ENCODE measurements at regions not wholly inside any gene's neighbourhood (a gene's known extent, or its start where the extent isn't known, plus 50 kb on each side); places are given as distances from the start of the nearest gene placed in this dataset.

- no peaks in the 10 kb centered on the region for H3K36me3 ChIP-seq (ENCODE audit: control insufficient read depth in 2 of 2, insufficient read depth in 2 of 2, low read length in 1 of 2)
- 86 to 92% methylated on average over 2 of the region's 2 CpGs for WGBS, 2 donors
- no peak overlapping the region for H3K4me3 ChIP-seq (ENCODE audit: low read depth in 1 of 2, low read length in 2 of 2)
- H3K27ac ChIP-seq (ENCODE audit: low read depth in 2 of 2, low read length in 1 of 2): no peak overlapping the region
- H3K4me1 ChIP-seq (ENCODE audit: control insufficient read depth in 2 of 2, insufficient read depth in 2 of 2, low read length in 1 of 2): peaks cover 2 to 7% of the 10 kb centered on the region in 2 donors
- H3K9me3 ChIP-seq (ENCODE audit: control insufficient read depth in 2 of 2, insufficient read depth in 1 of 2, low read depth in 1 of 2, low read length in 1 of 2): no peaks in the 10 kb centered on the region
- H3K27me3 ChIP-seq (ENCODE audit: control insufficient read depth in 1 of 2, insufficient read depth in 2 of 2, low read length in 2 of 2): no peaks in the 10 kb centered on the region
Measured at GRCh38 chr5:124665035-124665434, 81.4 kb downstream of the ZNF608 start.

GRCh38 chr5:124664287-124664686, 82.2 kb downstream of the ZNF608 start:
- H3K4me1 ChIP-seq (ENCODE audit: control insufficient read depth in 2 of 2, insufficient read depth in 2 of 2, low read length in 1 of 2): peaks cover 2 to 7% of the 10 kb centered on the region in 2 donors
- H3K9me3 ChIP-seq (ENCODE audit: control insufficient read depth in 2 of 2, insufficient read depth in 1 of 2, low read depth in 1 of 2, low read length in 1 of 2): no peaks in the 10 kb centered on the region
- 67 to 78% methylated on average over 1 of the region's 1 CpG for WGBS, 2 donors
- no peak overlapping the region for H3K27ac ChIP-seq (ENCODE audit: low read depth in 2 of 2, low read length in 1 of 2)
- no peaks in the 10 kb centered on the region for H3K36me3 ChIP-seq (ENCODE audit: control insufficient read depth in 2 of 2, insufficient read depth in 2 of 2, low read length in 1 of 2)
- H3K27me3 ChIP-seq (ENCODE audit: control insufficient read depth in 1 of 2, insufficient read depth in 2 of 2, low read length in 2 of 2): no peaks in the 10 kb centered on the region
- no peak overlapping the region for H3K4me3 ChIP-seq (ENCODE audit: low read depth in 1 of 2, low read length in 2 of 2)

GRCh38 chr5:124663101-124663506, 83.3 kb downstream of the ZNF608 start:
- Histone ChIP-seq H3K27me3 (ENCODE audit: control insufficient read depth in 1 of 2, insufficient read depth in 2 of 2, low read length in 2 of 2) (no peaks in the 10 kb centered on the region), H3K36me3 (ENCODE audit: control insufficient read depth in 2 of 2, insufficient read depth in 2 of 2, low read length in 1 of 2) (no peaks in the 10 kb centered on the region), H3K4me1 (ENCODE audit: control insufficient read depth in 2 of 2, insufficient read depth in 2 of 2, low read length in 1 of 2) (peaks cover 2 to 7% of the 10 kb centered on the region in 2 donors), H3K4me3 (ENCODE audit: low read depth in 1 of 2, low read length in 2 of 2) (no peak overlapping the region), H3K9me3 (ENCODE audit: control insufficient read depth in 2 of 2, insufficient read depth in 1 of 2, low read depth in 1 of 2, low read length in 1 of 2) (no peaks in the 10 kb centered on the region), H3K27ac (ENCODE audit: low read depth in 2 of 2, low read length in 1 of 2) (no peak overlapping the region)
- 75 to 79% methylated on average over 5 of the region's 5 CpGs for WGBS, 2 donors

- WGBS, 2 donors: 34 to 40% methylated on average over 9 of the region's 9 CpGs
- Histone ChIP-seq H3K27ac (ENCODE audit: low read depth in 2 of 2, low read length in 1 of 2) (peak overlapping the region in 1 of 2 donors; percentile 27), H3K9me3 (ENCODE audit: control insufficient read depth in 2 of 2, insufficient read depth in 1 of 2, low read depth in 1 of 2, low read length in 1 of 2) (no peaks in the 10 kb centered on the region), H3K36me3 (ENCODE audit: control insufficient read depth in 2 of 2, insufficient read depth in 2 of 2, low read length in 1 of 2) (no peaks in the 10 kb centered on the region), H3K4me3 (ENCODE audit: low read depth in 1 of 2, low read length in 2 of 2) (no peak overlapping the region), H3K4me1 (ENCODE audit: control insufficient read depth in 2 of 2, insufficient read depth in 2 of 2, low read length in 1 of 2) (peaks cover 2 to 9% of the 10 kb centered on the region in 2 donors), H3K27me3 (ENCODE audit: control insufficient read depth in 1 of 2, insufficient read depth in 2 of 2, low read length in 2 of 2) (no peaks in the 10 kb centered on the region)
Measured at GRCh38 chr5:124662181-124662781, 84.2 kb downstream of the ZNF608 start.

- no peak overlapping the region for H3K27ac ChIP-seq (ENCODE audit: low read depth in 2 of 2, low read length in 1 of 2)
Measured at GRCh38 chr5:124661317-124662141, 84.9 kb downstream of the ZNF608 start.

GRCh38 chr5:124660229-124661093, 86.0 kb downstream of the ZNF608 start:
- Histone ChIP-seq H3K27ac (ENCODE audit: low read depth in 2 of 2, low read length in 1 of 2) (peak overlapping the region in 1 of 2 donors; percentile 3), H3K4me1 (ENCODE audit: control insufficient read depth in 2 of 2, insufficient read depth in 2 of 2, low read length in 1 of 2) (peaks cover 2 to 9% of the 10 kb centered on the region in 2 donors), H3K4me3 (ENCODE audit: low read depth in 1 of 2, low read length in 2 of 2) (no peak overlapping the region), H3K36me3 (ENCODE audit: control insufficient read depth in 2 of 2, insufficient read depth in 2 of 2, low read length in 1 of 2) (no peaks in the 10 kb centered on the region), H3K27me3 (ENCODE audit: control insufficient read depth in 1 of 2, insufficient read depth in 2 of 2, low read length in 2 of 2) (no peaks in the 10 kb centered on the region), H3K9me3 (ENCODE audit: control insufficient read depth in 2 of 2, insufficient read depth in 1 of 2, low read depth in 1 of 2, low read length in 1 of 2) (no peaks in the 10 kb centered on the region)
- WGBS, 2 donors: 60 to 78% methylated on average over 6 of the region's 6 CpGs

More at GRCh38 chr5:124661317-124662141, 84.9 kb downstream of the ZNF608 start:
- Histone ChIP-seq H3K36me3 (ENCODE audit: control insufficient read depth in 2 of 2, insufficient read depth in 2 of 2, low read length in 1 of 2) (no peaks in the 10 kb centered on the region), H3K4me3 (ENCODE audit: low read depth in 1 of 2, low read length in 2 of 2) (no peak overlapping the region), H3K4me1 (ENCODE audit: control insufficient read depth in 2 of 2, insufficient read depth in 2 of 2, low read length in 1 of 2) (peaks cover 2 to 9% of the 10 kb centered on the region in 2 donors), H3K9me3 (ENCODE audit: control insufficient read depth in 2 of 2, insufficient read depth in 1 of 2, low read depth in 1 of 2, low read length in 1 of 2) (no peaks in the 10 kb centered on the region), H3K27me3 (ENCODE audit: control insufficient read depth in 1 of 2, insufficient read depth in 2 of 2, low read length in 2 of 2) (no peaks in the 10 kb centered on the region)
- 31 to 46% methylated on average over 7 of the region's 7 CpGs for WGBS, 2 donors

GRCh38 chr5:124659798-124660197, 86.6 kb downstream of the ZNF608 start:
- Histone ChIP-seq H3K27ac (ENCODE audit: low read depth in 2 of 2, low read length in 1 of 2) (peak overlapping the region in 1 of 2 donors; percentile 9), H3K9me3 (ENCODE audit: control insufficient read depth in 2 of 2, insufficient read depth in 1 of 2, low read depth in 1 of 2, low read length in 1 of 2) (no peaks in the 10 kb centered on the region), H3K27me3 (ENCODE audit: control insufficient read depth in 1 of 2, insufficient read depth in 2 of 2, low read length in 2 of 2) (no peaks in the 10 kb centered on the region), H3K4me3 (ENCODE audit: low read depth in 1 of 2, low read length in 2 of 2) (no peak overlapping the region), H3K36me3 (ENCODE audit: control insufficient read depth in 2 of 2, insufficient read depth in 2 of 2, low read length in 1 of 2) (no peaks in the 10 kb centered on the region), H3K4me1 (ENCODE audit: control insufficient read depth in 2 of 2, insufficient read depth in 2 of 2, low read length in 1 of 2) (peaks cover 2 to 9% of the 10 kb centered on the region in 2 donors)
- WGBS, 2 donors: 63 to 75% methylated on average over 4 of the region's 4 CpGs

- Histone ChIP-seq H3K4me1 (ENCODE audit: control insufficient read depth in 2 of 2, insufficient read depth in 2 of 2, low read length in 1 of 2) (peaks cover 2 to 9% of the 10 kb centered on the region in 2 donors), H3K27me3 (ENCODE audit: control insufficient read depth in 1 of 2, insufficient read depth in 2 of 2, low read length in 2 of 2) (no peaks in the 10 kb centered on the region), H3K27ac (ENCODE audit: low read depth in 2 of 2, low read length in 1 of 2) (no peak overlapping the region), H3K9me3 (ENCODE audit: control insufficient read depth in 2 of 2, insufficient read depth in 1 of 2, low read depth in 1 of 2, low read length in 1 of 2) (no peaks in the 10 kb centered on the region), H3K4me3 (ENCODE audit: low read depth in 1 of 2, low read length in 2 of 2) (no peak overlapping the region), H3K36me3 (ENCODE audit: control insufficient read depth in 2 of 2, insufficient read depth in 2 of 2, low read length in 1 of 2) (no peaks in the 10 kb centered on the region)
- WGBS, 2 donors: 61 to 66% methylated on average over 6 of the region's 6 CpGs
Measured at GRCh38 chr5:124658867-124659557, 87.4 kb downstream of the ZNF608 start.

All from esophagus (tissue), 2 donors.